Lung (tissue), 11 donors: ENCODE measurements at regions not wholly inside any gene's neighbourhood (a gene's known extent, or its start where the extent isn't known, plus 50 kb on each side); places are given as distances from the start of the nearest gene placed in this dataset.

ENCODE experiments used
- ATAC-seq: fragments of 200-7000 bp; cut with Tn5 transposase; one replicate; pipeline ENCODE4 v1.9.1; 2020; ENCODE audit warnings: moderate number of reproducible peaks; ENCODE audit not compliant: insufficient read depth, low FRiP score
- DNase-seq, 3 donors: peaks; one replicate each; pipeline ENCODE4 v3.0.0-alpha.2; 2013 to 2017
- H3K27ac ChIP-seq, 2 donors: one replicate each; pipeline ENCODE4 v1.5.1; 2013; ENCODE audit warnings: mild to moderate bottlenecking in 2 of 2, moderate library complexity in 2 of 2, control low read depth in 1 of 2, inconsistent platforms in 1 of 2, low read depth in 1 of 2, low read length in 1 of 2
- H3K27me3 ChIP-seq, 3 donors: one replicate each; pipeline ENCODE4 v1.5.1; 2013; ENCODE audit warnings: low read length in 2 of 3; ENCODE audit not compliant: control insufficient read depth in 3 of 3, insufficient read depth in 3 of 3
- H3K36me3 ChIP-seq, 4 donors: one replicate each; pipeline ENCODE4 v1.5.1; 2013; ENCODE audit warnings: low read length in 4 of 4, mild to moderate bottlenecking in 1 of 4, moderate library complexity in 1 of 4; ENCODE audit not compliant: control insufficient read depth in 4 of 4, insufficient read depth in 4 of 4
- H3K4me1 ChIP-seq, 5 donors: one replicate each; pipeline ENCODE4 v1.5.1; 2013; ENCODE audit warnings: low read length in 5 of 5, mild to moderate bottlenecking in 2 of 5, moderate library complexity in 1 of 5; ENCODE audit not compliant: control insufficient read depth in 5 of 5, insufficient read depth in 5 of 5
- H3K4me3 ChIP-seq: one replicate; pipeline ENCODE4 v1.5.1; 2013; ENCODE audit warnings: mild to moderate bottlenecking, control low read depth, moderate library complexity
- H3K9ac ChIP-seq, 2 donors: one replicate each; pipeline ENCODE4 v1.5.1; 2013; ENCODE audit warnings: low read length in 2 of 2, control low read depth in 1 of 2; ENCODE audit not compliant: insufficient read depth in 1 of 2
- H3K9me3 ChIP-seq, 4 donors: one replicate each; pipeline ENCODE4 v1.5.1; 2013; ENCODE audit warnings: low read length in 3 of 4, mild to moderate bottlenecking in 1 of 4, moderate library complexity in 1 of 4; ENCODE audit not compliant: control insufficient read depth in 4 of 4, insufficient read depth in 3 of 4
- WGBS, 2 donors: extraction: QIAGEN DNeasy Blood & Tissue Kit; methylation state at CpG; one replicate each; pipeline ENCODE4 v1.1.7; 2013; 5-methylcytosine and 5-hydroxymethylcytosine counted together
- TF ChIP-seq, protein P1 (sequence below): IDR thresholded peaks from 2 replicates; pipeline ENCODE4 v1.5.1; 2012; ENCODE audit warnings: mild to moderate bottlenecking; ENCODE audit errors: control extremely low read depth, extremely low read depth
- donor health status: control.
- donor health status: control.
- donor health status: Bipolar disorder and iron deficiency.
- donor health status: healthy.
- donor health status: DM: yes; HTN: yes; CAD: no.

GRCh38 chr15:95973566-95974256, 356.8 kb upstream of the NR2F2 start:
- no peak overlapping the region for H3K4me3 ChIP-seq
- no peak overlapping the region for H3K27ac ChIP-seq
- no peak for ATAC-seq
- no peak overlapping the region for H3K9ac ChIP-seq
- TF ChIP-seq, protein P1, sequence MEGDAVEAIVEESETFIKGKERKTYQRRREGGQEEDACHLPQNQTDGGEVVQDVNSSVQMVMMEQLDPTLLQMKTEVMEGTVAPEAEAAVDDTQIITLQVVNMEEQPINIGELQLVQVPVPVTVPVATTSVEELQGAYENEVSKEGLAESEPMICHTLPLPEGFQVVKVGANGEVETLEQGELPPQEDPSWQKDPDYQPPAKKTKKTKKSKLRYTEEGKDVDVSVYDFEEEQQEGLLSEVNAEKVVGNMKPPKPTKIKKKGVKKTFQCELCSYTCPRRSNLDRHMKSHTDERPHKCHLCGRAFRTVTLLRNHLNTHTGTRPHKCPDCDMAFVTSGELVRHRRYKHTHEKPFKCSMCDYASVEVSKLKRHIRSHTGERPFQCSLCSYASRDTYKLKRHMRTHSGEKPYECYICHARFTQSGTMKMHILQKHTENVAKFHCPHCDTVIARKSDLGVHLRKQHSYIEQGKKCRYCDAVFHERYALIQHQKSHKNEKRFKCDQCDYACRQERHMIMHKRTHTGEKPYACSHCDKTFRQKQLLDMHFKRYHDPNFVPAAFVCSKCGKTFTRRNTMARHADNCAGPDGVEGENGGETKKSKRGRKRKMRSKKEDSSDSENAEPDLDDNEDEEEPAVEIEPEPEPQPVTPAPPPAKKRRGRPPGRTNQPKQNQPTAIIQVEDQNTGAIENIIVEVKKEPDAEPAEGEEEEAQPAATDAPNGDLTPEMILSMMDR, result no peak
- H3K27me3 ChIP-seq, result no peaks in the 10 kb centered on the region
- 53 to 66% methylated on average over 7 of the region's 7 CpGs for WGBS, 2 donors
- no peak for DNase-seq
- H3K36me3 ChIP-seq, result no peaks in the 10 kb centered on the region
- H3K4me1 ChIP-seq, result peaks cover 0 to 12% (median 3%) of the 10 kb centered on the region in 5 donors
- peaks cover 0 to 4% (median 0%) of the 10 kb centered on the region in 4 donors for H3K9me3 ChIP-seq

DNA sequence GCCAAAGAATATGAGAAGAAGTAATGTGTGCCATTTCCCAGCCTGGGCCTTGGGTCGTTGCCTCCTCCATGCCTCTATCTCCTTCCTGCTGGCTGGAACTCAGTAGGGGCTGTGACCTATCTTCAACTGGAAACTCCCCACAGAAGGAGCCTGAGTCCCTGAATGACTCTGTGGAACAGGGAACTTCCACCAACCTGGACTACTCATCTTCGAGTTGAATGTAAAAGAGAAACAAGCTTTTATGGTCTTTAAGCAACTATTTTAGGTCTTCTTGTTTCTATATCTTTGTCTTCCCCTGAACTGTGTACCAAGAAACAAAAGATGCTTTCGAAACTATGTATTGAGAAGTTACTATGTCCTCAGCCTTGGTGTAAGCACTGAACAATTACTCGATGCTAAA, 355.3 kb upstream of the NR2F2 start:
- Histone ChIP-seq H3K4me1 (peaks cover 0 to 12% (median 3%) of the 10 kb centered on the region in 5 donors), H3K9me3 (peaks cover 0 to 4% (median 0%) of the 10 kb centered on the region in 4 donors), H3K27ac (no peak overlapping the region), H3K9ac (no peak overlapping the region), H3K27me3 (no peaks in the 10 kb centered on the region), H3K36me3 (no peaks in the 10 kb centered on the region), H3K4me3 (no peak overlapping the region)
- 79 to 82% methylated on average over 4 of the region's 4 CpGs for WGBS, 2 donors
- ATAC-seq, result no peak
- TF ChIP-seq, protein P1, result no peak
- no peak for DNase-seq

GRCh38 chr15:95979286-95979685, 351.2 kb upstream of the NR2F2 start:
- H3K27me3 ChIP-seq, result no peaks in the 10 kb centered on the region
- no peak overlapping the region for H3K9ac ChIP-seq
- whole genome bisulfite sequencing, 2 donors, result 95 to 96% methylated on average over 3 of the region's 3 CpGs
- DNase-seq (no peak), ATAC-seq (no peak)
- H3K4me3 ChIP-seq, result no peak overlapping the region
- H3K27ac ChIP-seq, result no peak overlapping the region
- no peaks in the 10 kb centered on the region for H3K36me3 ChIP-seq
- peaks cover 0 to 2% (median 0%) of the 10 kb centered on the region in 4 donors for H3K9me3 ChIP-seq
- no peaks in the 10 kb centered on the region for H3K4me1 ChIP-seq
- TF ChIP-seq, protein P1, result no peak

DNA sequence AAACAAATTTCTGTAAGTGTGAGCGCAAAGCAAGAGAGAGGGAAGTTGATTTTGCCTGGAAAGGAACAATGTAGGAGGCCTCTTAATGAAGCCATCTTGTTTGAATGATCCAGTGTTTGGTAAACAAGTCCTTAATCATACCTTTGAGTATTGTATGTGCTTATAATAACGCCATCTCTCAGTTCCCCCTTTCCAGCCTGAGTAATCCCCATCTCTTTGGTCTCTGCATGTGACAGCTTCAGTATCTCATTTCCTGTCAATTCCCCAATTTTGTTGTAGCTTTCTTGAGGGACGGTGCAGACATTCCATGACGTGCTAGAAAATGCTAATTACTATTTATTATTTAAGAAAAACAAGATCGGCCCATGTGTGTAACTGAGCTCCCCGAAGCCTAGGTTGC, 349.3 kb upstream of the NR2F2 start:
- peaks cover 0 to 4% (median 0%) of the 10 kb centered on the region in 5 donors for H3K4me1 ChIP-seq
- no peak overlapping the region for H3K9ac ChIP-seq
- H3K27ac ChIP-seq, result no peak overlapping the region
- TF ChIP-seq, protein P1, result no peak
- no peaks in the 10 kb centered on the region for H3K27me3 ChIP-seq
- H3K9me3 ChIP-seq, result no peaks in the 10 kb centered on the region
- H3K4me3 ChIP-seq, result no peak overlapping the region
- no peaks in the 10 kb centered on the region for H3K36me3 ChIP-seq
- ATAC-seq, result no peak
- WGBS, 2 donors, result 93 to 94% methylated on average over 6 of the region's 6 CpGs
- DNase-seq, result no peak
